GM12878 (cell line): ENCODE measurements at regions not wholly inside any gene's neighbourhood (a gene's known extent, or its start where the extent isn't known, plus 50 kb on each side); places are given as distances from the start of the nearest gene placed in this dataset.

Source experiments
- ATAC-seq: fragments of 200-7000 bp; cut with Tn5 transposase; 3 replicates; pipeline ENCODE4 v1.9.1; 2020; ENCODE audit warnings: mild to moderate bottlenecking, moderate library complexity
- BruUV-seq: library from RNA; stranded (reverse); fragments of 400-500 nt; replicated peaks from 2 replicates; lab custom pipeline; 2021; lab: Mats Ljungman, UMichigan
- CTCF ChIA-PET: fragments of 300-600 bp; sonication (Branson Sonifier 250); formaldehyde crosslinking; extraction: SDS; loops from one replicate; lab custom pipeline; 2021; ENCODE audit warnings: inconsistent platforms; lab: Yijun Ruan, JAX
- POLR2A ChIA-PET: fragments of 350-600 bp; formaldehyde crosslinking; extraction: SDS; loops from one replicate; lab custom pipeline; 2021; ENCODE audit warnings: inconsistent platforms; lab: Charles Lee
- RAD21 ChIA-PET: fragments of 300-600 bp; sonication (Branson Sonifier 250); formaldehyde crosslinking; loops from one replicate; lab custom pipeline; 2023; ENCODE audit warnings: antibody characterized with exemption; ENCODE audit not compliant: unreplicated experiment; lab: Charles Lee
- SMC1A ChIA-PET: fragments of 300-600 bp; sonication (Branson Sonifier 250); formaldehyde crosslinking; loops from one replicate; lab custom pipeline; 2023; ENCODE audit not compliant: unreplicated experiment, uncharacterized antibody; lab: Charles Lee
- DNase-seq: peaks from one replicate; pipeline ENCODE4 v3.0.0-alpha.2; 2011; ENCODE audit warnings: low read depth, low spot score
- FAIRE-seq: peaks from 3 replicates; lab custom pipeline; 2011; peaks lifted over from hg19 to GRCh38; lab: Jason Lieb, UNC
- H2AFZ ChIP-seq: 2 replicates; pipeline ENCODE4 v1.6.0; 2011; ENCODE audit warnings: low read depth, low read length, control low read depth; ENCODE audit not compliant: control insufficient read depth
- H3K27ac ChIP-seq: 2 replicates; pipeline ENCODE4 v1.5.1; 2011; ENCODE audit warnings: control low read depth; ENCODE audit not compliant: control insufficient read depth, insufficient read depth
- H3K27me3 ChIP-seq, 2 experiments: replicated peaks in 1 of 2; 2 replicates each; pipeline versions ENCODE4 v1.6.0 to v1.6.1; 2011; ENCODE audit warnings: low read length in 1 of 2; ENCODE audit not compliant: control insufficient read depth in 2 of 2, insufficient read depth in 2 of 2
- H3K36me3 ChIP-seq, 2 experiments: 2 replicates each; pipeline ENCODE4 v1.5.1; 2011; ENCODE audit warnings: low read length in 1 of 2; ENCODE audit not compliant: control insufficient read depth in 2 of 2, insufficient read depth in 2 of 2
- H3K4me1 ChIP-seq: 2 replicates; pipeline ENCODE4 v1.6.1; 2011; ENCODE audit warnings: mild to moderate bottlenecking, low read length, moderate library complexity, mixed read lengths; ENCODE audit not compliant: control insufficient read depth, insufficient read depth
- H3K4me2 ChIP-seq: 2 replicates; pipeline ENCODE4 v1.6.0; 2011; ENCODE audit warnings: control low read depth; ENCODE audit not compliant: control insufficient read depth, insufficient read depth
- H3K4me3 ChIP-seq: fragments of 200-600 bp; sonication (generic); 2 replicates; pipeline ENCODE4 v1.5.1; 2016
- H3K79me2 ChIP-seq: 2 replicates; pipeline ENCODE4 v1.6.0; 2011; ENCODE audit warnings: low read length; ENCODE audit not compliant: control insufficient read depth, insufficient read depth
- H3K9ac ChIP-seq: 2 replicates; pipeline ENCODE4 v1.8.0; 2011; ENCODE audit warnings: low read length, control low read depth, mixed read lengths; ENCODE audit not compliant: control insufficient read depth, insufficient read depth
- H3K9me3 ChIP-seq: replicated peaks from 3 replicates; pipeline ENCODE4 v1.5.1; 2011; ENCODE audit warnings: mild to moderate bottlenecking, low read length; ENCODE audit not compliant: control insufficient read depth, insufficient read depth
- H4K20me1 ChIP-seq: 2 replicates; pipeline ENCODE4 v1.6.0; 2011; ENCODE audit not compliant: control insufficient read depth, insufficient read depth
- ATF3 ChIP-seq: IDR thresholded peaks from 2 replicates; pipeline ENCODE4 v1.6.1; 2011; ENCODE audit warnings: low read depth, mild to moderate bottlenecking, low read length, moderate library complexity, borderline replicate concordance; ENCODE audit errors: extremely low read depth
- CHD2 ChIP-seq: IDR thresholded peaks from 2 replicates; pipeline ENCODE4 v1.6.1; 2011; ENCODE audit warnings: low read depth, low read length, improper control_type of control experiment, borderline replicate concordance
- CREM ChIP-seq: IDR thresholded peaks from 2 replicates; pipeline ENCODE4 v1.6.1; 2014; ENCODE audit warnings: antibody characterized with exemption, low read depth
- EZH2 ChIP-seq: IDR thresholded peaks from 2 replicates; pipeline ENCODE4 v1.6.1; 2012; ENCODE audit warnings: low read depth, mild to moderate bottlenecking, control low read depth, inconsistent platforms, low read length, borderline replicate concordance; ENCODE audit not compliant: control insufficient read depth
- IKZF1 ChIP-seq: fragments of 450-650 bp; conservative IDR thresholded peaks from 2 replicates; pipeline ENCODE4 v1.6.1; 2017; ENCODE audit warnings: antibody characterized with exemption, mild to moderate bottlenecking
- IRF3 ChIP-seq: fragments of 450-650 bp; IDR thresholded peaks from 2 replicates; pipeline ENCODE4 v1.6.1; 2014; ENCODE audit warnings: mild to moderate bottlenecking
- JUND ChIP-seq: IDR thresholded peaks from 2 replicates; pipeline ENCODE4 v1.6.1; 2012; ENCODE audit warnings: low read depth, mild to moderate bottlenecking, low read length, improper control_type of control experiment, moderate library complexity
- KLF5 ChIP-seq: fragments of 450-650 bp; IDR thresholded peaks from 2 replicates; pipeline ENCODE4 v1.6.1; 2014; ENCODE audit warnings: mild to moderate bottlenecking; ENCODE audit not compliant: partially characterized antibody
- LARP7 ChIP-seq: fragments of 450-650 bp; IDR thresholded peaks from 2 replicates; pipeline ENCODE4 v1.6.1; 2017; ENCODE audit warnings: mild to moderate bottlenecking
- MEF2B ChIP-seq: fragments of 450-650 bp; IDR thresholded peaks from 2 replicates; pipeline ENCODE4 v1.6.1; 2018; ENCODE audit warnings: mild to moderate bottlenecking, moderate library complexity; ENCODE audit not compliant: partially characterized antibody, poor library complexity, severe bottlenecking
- NFIC ChIP-seq: IDR thresholded peaks from 2 replicates; pipeline ENCODE4 v1.6.1; 2012; ENCODE audit warnings: low read depth, mild to moderate bottlenecking, inconsistent platforms, low read length, moderate library complexity
- RB1 ChIP-seq: fragments of 450-650 bp; formaldehyde crosslinking; IDR thresholded peaks from 2 replicates; pipeline ENCODE4 v1.6.1; 2017; ENCODE audit warnings: mild to moderate bottlenecking, borderline replicate concordance
- SKIL ChIP-seq: fragments of 450-650 bp; IDR thresholded peaks from 2 replicates; pipeline ENCODE4 v1.6.1; 2017; ENCODE audit warnings: mild to moderate bottlenecking, low read depth, inconsistent platforms; ENCODE audit not compliant: poor library complexity, severe bottlenecking
- WGBS: methylation state at CpG from one replicate; pipeline ENCODE4 v1.1.6; 2016; ENCODE audit warnings: low lambda C conversion rate; ENCODE audit not compliant: insufficient replicate concordance, insufficient coverage; ENCODE audit errors: missing lambda C conversion rate; 5-methylcytosine and 5-hydroxymethylcytosine counted together
- in situ Hi-C: fragments of 300-500 bp; cut with MboI; formaldehyde crosslinking; loops from 9 replicates; pipeline ENCODE4 v1.14.3; 2018; ENCODE audit warnings: mixed read lengths
- intact Hi-C: fragments of 100-400 bp; cut with micrococcal nuclease; formaldehyde crosslinking; loops from one replicate; pipeline ENCODE4 v1.14.2; 2022; ENCODE audit not compliant: unreplicated experiment

GRCh38 chr9:86531971-86532640 is 177.9 kb upstream of the TUT7 start:
- H3K27me3 ChIP-seq, result no peaks in the 10 kb centered on the region
- BruUV-seq, result no TSS peak
- in situ Hi-C loops, result no loop called here
- FAIRE-seq (no peak), ATAC-seq (no peak), DNase-seq (no peak)
- ChIA-PET SMC1A (no interaction called here), CTCF (no interaction called here), RAD21 (no interaction called here), POLR2A (no interaction called here)
- H3K4me2 ChIP-seq, result no peak overlapping the region
- intact Hi-C loops, result no loop called here
- no peak overlapping the region for H3K4me3 ChIP-seq
- TF ChIP-seq IKZF1, result no peak
- TF ChIP-seq MEF2B, result no peak
- no peak for TF ChIP-seq NFIC
- H3K4me1 ChIP-seq, result no peaks in the 10 kb centered on the region
- H3K36me3 ChIP-seq, result no peaks in the 10 kb centered on the region
- H3K9ac ChIP-seq, result no peak overlapping the region
- no peak overlapping the region for H3K27ac ChIP-seq
- no peaks in the 10 kb centered on the region for H4K20me1 ChIP-seq
- H3K79me2 ChIP-seq, result no peaks in the 10 kb centered on the region
- H2AFZ ChIP-seq, result no peak overlapping the region
- 22% methylated on average over 4 of the region's 4 CpGs for WGBS
- no peaks in the 10 kb centered on the region for H3K9me3 ChIP-seq

GRCh38 chr9:86531273-86531970 is 177.2 kb upstream of the TUT7 start:
- CTCF ChIA-PET, result no interaction called here
- no peaks in the 10 kb centered on the region for H4K20me1 ChIP-seq
- in situ Hi-C loops (no loop called here), intact Hi-C loops (no loop called here)
- H2AFZ ChIP-seq, result no peak overlapping the region
- H3K27ac ChIP-seq, result no peak overlapping the region
- H3K9me3 ChIP-seq, result no peaks in the 10 kb centered on the region
- SMC1A ChIA-PET, result interaction anchor here (1.1 to 1.3 kb wide), 2 partner anchors 12 to 24 kb away, joined by 3 to 4 read pairs; no protein-coding TSS in a partner anchor
- H3K4me1 ChIP-seq, result no peaks in the 10 kb centered on the region
- no peak overlapping the region for H3K4me3 ChIP-seq
- no peak for DNase-seq
- RAD21 ChIA-PET, result no interaction called here
- no peaks in the 10 kb centered on the region; a peak in 1 of 4 replicates for H3K27me3 ChIP-seq
- no peak for FAIRE-seq
- H3K9ac ChIP-seq, result no peak overlapping the region
- ATAC-seq, result peak; percentile 47
- 0% methylated on average over 6 of the region's 6 CpGs for WGBS
- no peaks in the 10 kb centered on the region for H3K36me3 ChIP-seq
- H3K79me2 ChIP-seq, result no peaks in the 10 kb centered on the region
- POLR2A ChIA-PET, result no interaction called here
- no TSS peak for BruUV-seq
- H3K4me2 ChIP-seq, result no peak overlapping the region
- TF ChIP-seq LARP7 (no peak), RB1 (no peak), EZH2 (no peak), CREM (no peak), JUND (no peak), ATF3 (no peak), SKIL (no peak), IRF3 (no peak), KLF5 (no peak), CHD2 (no peak)
